ENCODE measurements at regions not wholly inside any gene's neighbourhood (a gene's known extent, or its start where the extent isn't known, plus 50 kb on each side); places are given as distances from the start of the nearest gene placed in this dataset.

DNA sequence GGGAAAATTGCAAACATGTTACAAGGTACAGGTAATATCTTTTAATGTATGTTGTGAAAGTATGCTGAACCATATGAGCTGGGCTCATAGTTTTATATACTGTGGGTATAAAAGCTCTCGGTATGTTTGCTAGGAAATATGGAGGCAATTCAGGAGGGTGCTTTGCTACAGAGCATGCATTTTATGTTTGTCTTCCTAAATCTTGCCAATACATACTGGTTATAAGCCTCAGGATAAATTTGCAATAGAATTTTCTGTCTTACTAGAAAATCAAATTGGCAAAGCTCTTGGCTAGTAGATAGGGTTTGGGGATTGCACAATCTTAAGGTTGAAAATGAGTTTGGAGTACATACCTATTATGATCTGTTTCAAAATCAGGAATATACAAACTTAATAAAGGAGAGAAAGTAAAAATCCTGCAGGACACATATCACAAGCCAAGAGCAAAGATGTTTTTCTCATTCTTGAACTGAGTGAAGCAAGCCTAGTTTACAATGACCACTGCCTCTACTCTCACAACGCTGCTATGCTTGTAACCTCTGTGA is 751.2 kb downstream of the HDGFL1 start:
- TF ChIP-seq NR2F2 (IDR thresholded peaks at IDR 0.05) (no peak), EGR1 (IDR thresholded peaks at IDR 0.05; ENCODE audit: low read depth in 2 of 2) (no peak), JUND (IDR thresholded peaks at IDR 0.05) (no peak), RXRA (IDR thresholded peaks at IDR 0.05) (no peak), TAF1 (conservative IDR thresholded peaks at IDR 0.05) (no peak)
- TF ChIP-seq, protein P1, sequence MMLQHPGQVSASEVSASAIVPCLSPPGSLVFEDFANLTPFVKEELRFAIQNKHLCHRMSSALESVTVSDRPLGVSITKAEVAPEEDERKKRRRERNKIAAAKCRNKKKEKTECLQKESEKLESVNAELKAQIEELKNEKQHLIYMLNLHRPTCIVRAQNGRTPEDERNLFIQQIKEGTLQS (IDR thresholded peaks at IDR 0.05) = no peak
- TF ChIP-seq, protein P2, sequence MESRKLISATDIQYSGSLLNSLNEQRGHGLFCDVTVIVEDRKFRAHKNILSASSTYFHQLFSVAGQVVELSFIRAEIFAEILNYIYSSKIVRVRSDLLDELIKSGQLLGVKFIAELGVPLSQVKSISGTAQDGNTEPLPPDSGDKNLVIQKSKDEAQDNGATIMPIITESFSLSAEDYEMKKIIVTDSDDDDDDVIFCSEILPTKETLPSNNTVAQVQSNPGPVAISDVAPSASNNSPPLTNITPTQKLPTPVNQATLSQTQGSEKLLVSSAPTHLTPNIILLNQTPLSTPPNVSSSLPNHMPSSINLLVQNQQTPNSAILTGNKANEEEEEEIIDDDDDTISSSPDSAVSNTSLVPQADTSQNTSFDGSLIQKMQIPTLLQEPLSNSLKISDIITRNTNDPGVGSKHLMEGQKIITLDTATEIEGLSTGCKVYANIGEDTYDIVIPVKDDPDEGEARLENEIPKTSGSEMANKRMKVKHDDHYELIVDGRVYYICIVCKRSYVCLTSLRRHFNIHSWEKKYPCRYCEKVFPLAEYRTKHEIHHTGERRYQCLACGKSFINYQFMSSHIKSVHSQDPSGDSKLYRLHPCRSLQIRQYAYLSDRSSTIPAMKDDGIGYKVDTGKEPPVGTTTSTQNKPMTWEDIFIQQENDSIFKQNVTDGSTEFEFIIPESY (IDR thresholded peaks at IDR 0.05) = no peak
- Histone ChIP-seq H3K9ac (ENCODE audit: low read depth in 1 of 2, low read length in 2 of 2) (no peak overlapping the region), H3K27ac (ENCODE audit: low read depth in 1 of 2, low read length in 2 of 2) (no peak overlapping the region), H3K4me3 (ENCODE audit: low read depth in 1 of 3, low read length in 3 of 3) (no peak overlapping the region), H3K4me1 (ENCODE audit: control insufficient read depth in 4 of 4, insufficient read depth in 4 of 4, low read length in 3 of 4) (no peaks in the 10 kb centered on the region), H3K27me3 (ENCODE audit: control insufficient read depth in 4 of 4, insufficient read depth in 4 of 4, low read length in 3 of 4) (no peaks in the 10 kb centered on the region), H3K9me3 (ENCODE audit: control insufficient read depth in 4 of 4, low read length in 3 of 4) (no peaks in the 10 kb centered on the region), H3K36me3 (ENCODE audit: control insufficient read depth in 4 of 4, insufficient read depth in 3 of 4, low read depth in 1 of 4, low read length in 3 of 4) (no peaks in the 10 kb centered on the region)
- DNase-seq (ENCODE audit: low spot score) = no peak
- WGBS = 93% methylated on average over 2 of the region's 2 CpGs

DNA sequence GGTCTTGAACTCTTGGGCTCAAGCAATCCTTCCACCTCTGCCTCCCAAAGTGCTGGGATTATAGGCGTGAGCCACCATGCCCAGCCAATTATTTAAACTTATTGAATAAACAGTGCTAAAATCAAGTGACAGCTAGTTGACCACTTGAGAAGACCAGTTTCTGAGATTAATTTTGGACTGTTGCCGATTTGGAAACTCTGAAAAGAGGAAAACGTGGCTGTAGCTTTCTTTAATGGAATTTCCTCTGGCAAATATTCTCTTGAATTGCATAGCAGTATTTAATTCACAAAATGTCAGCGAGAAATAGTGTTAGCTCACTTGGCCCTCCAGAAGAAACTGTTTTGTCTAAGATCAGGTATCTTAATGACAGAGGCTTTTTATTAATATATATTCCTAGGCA is 754.5 kb downstream of the HDGFL1 start:
- Histone ChIP-seq H3K36me3 (ENCODE audit: control insufficient read depth in 4 of 4, insufficient read depth in 3 of 4, low read depth in 1 of 4, low read length in 3 of 4) (no peaks in the 10 kb centered on the region), H3K4me3 (ENCODE audit: low read depth in 1 of 3, low read length in 3 of 3) (no peak overlapping the region), H3K4me1 (ENCODE audit: control insufficient read depth in 4 of 4, insufficient read depth in 4 of 4, low read length in 3 of 4) (no peaks in the 10 kb centered on the region), H3K9ac (ENCODE audit: low read depth in 1 of 2, low read length in 2 of 2) (no peak overlapping the region), H3K9me3 (ENCODE audit: control insufficient read depth in 4 of 4, low read length in 3 of 4) (peaks cover 0 to 2% (median 0%) of the 10 kb centered on the region in 4 donors), H3K27me3 (ENCODE audit: control insufficient read depth in 4 of 4, insufficient read depth in 4 of 4, low read length in 3 of 4) (no peaks in the 10 kb centered on the region), H3K27ac (ENCODE audit: low read depth in 1 of 2, low read length in 2 of 2) (no peak overlapping the region)
- WGBS = 87% methylated on average over 4 of the region's 4 CpGs
- DNase-seq (ENCODE audit: low spot score) = no peak
- no peak for TF ChIP-seq GABPA (IDR thresholded peaks at IDR 0.05 in 1 of 2, conservative IDR thresholded peaks at IDR 0.05 in 1 of 2)
- TF ChIP-seq SP1 (IDR thresholded peaks at IDR 0.05) = no peak
- no peak for TF ChIP-seq YY1 (IDR thresholded peaks at IDR 0.05)
- TF ChIP-seq, protein P1 (IDR thresholded peaks at IDR 0.05) = no peak
- TF ChIP-seq RAD21 (IDR thresholded peaks at IDR 0.05) = no peak
- TF ChIP-seq, protein P3, sequence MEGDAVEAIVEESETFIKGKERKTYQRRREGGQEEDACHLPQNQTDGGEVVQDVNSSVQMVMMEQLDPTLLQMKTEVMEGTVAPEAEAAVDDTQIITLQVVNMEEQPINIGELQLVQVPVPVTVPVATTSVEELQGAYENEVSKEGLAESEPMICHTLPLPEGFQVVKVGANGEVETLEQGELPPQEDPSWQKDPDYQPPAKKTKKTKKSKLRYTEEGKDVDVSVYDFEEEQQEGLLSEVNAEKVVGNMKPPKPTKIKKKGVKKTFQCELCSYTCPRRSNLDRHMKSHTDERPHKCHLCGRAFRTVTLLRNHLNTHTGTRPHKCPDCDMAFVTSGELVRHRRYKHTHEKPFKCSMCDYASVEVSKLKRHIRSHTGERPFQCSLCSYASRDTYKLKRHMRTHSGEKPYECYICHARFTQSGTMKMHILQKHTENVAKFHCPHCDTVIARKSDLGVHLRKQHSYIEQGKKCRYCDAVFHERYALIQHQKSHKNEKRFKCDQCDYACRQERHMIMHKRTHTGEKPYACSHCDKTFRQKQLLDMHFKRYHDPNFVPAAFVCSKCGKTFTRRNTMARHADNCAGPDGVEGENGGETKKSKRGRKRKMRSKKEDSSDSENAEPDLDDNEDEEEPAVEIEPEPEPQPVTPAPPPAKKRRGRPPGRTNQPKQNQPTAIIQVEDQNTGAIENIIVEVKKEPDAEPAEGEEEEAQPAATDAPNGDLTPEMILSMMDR (IDR thresholded peaks at IDR 0.05; ENCODE audit: low read depth, low read length, missing input control) = no peak
- TF ChIP-seq, protein P2 (IDR thresholded peaks at IDR 0.05) = no peak
- no peak for TF ChIP-seq TAF1 (conservative IDR thresholded peaks at IDR 0.05)
